Keratinocyte (primary cell): ENCODE measurements at regions not wholly inside any gene's neighbourhood (a gene's known extent, or its start where the extent isn't known, plus 50 kb on each side); places are given as distances from the start of the nearest gene placed in this dataset.

Experiments
- DNase-seq: peaks from one replicate; pipeline ENCODE4 v3.0.0-alpha.2; 2011; ENCODE audit warnings: low read depth, missing footprints, low spot score
- FAIRE-seq: peaks from 2 replicates; lab custom pipeline; 2011; peaks lifted over from hg19 to GRCh38; lab: Jason Lieb, UNC
- H2AFZ ChIP-seq: 2 replicates; pipeline ENCODE4 v1.6.0; 2012; ENCODE audit warnings: low read length, control low read depth, inconsistent platforms; ENCODE audit not compliant: control insufficient read depth
- H3K27ac ChIP-seq: 2 replicates; pipeline ENCODE4 v1.5.1; 2011; ENCODE audit warnings: low read length; ENCODE audit not compliant: control insufficient read depth, insufficient read depth
- H3K27me3 ChIP-seq: 3 replicates; pipeline ENCODE4 v1.6.0; 2011; ENCODE audit warnings: low read length; ENCODE audit not compliant: control insufficient read depth, insufficient read depth; ENCODE audit errors: extremely low read depth
- H3K36me3 ChIP-seq, 2 experiments: 2 replicates in 1 of 2; 3 replicates in 1 of 2; pipeline ENCODE4 v1.5.1; 2011; ENCODE audit warnings: low read length in 2 of 2, mild to moderate bottlenecking in 1 of 2; ENCODE audit not compliant: control insufficient read depth in 2 of 2, insufficient read depth in 2 of 2; ENCODE audit errors: extremely low read depth in 1 of 2
- H3K4me1 ChIP-seq: 3 replicates; pipeline ENCODE4 v1.5.1; 2011; ENCODE audit warnings: low read length; ENCODE audit not compliant: control insufficient read depth, insufficient read depth; ENCODE audit errors: extremely low read depth
- H3K4me2 ChIP-seq: 3 replicates; pipeline ENCODE4 v1.6.0; 2011; ENCODE audit warnings: low read depth, low read length; ENCODE audit not compliant: control insufficient read depth, insufficient read depth; ENCODE audit errors: extremely low read depth
- H3K4me3 ChIP-seq, 3 experiments: fragments of 200-600 bp in 1 of 3; sonication (generic) in 1 of 3; 2 replicates in 2 of 3; 3 replicates in 1 of 3; pipeline ENCODE4 v1.5.1; 2011 to 2016; ENCODE audit warnings: low read length in 3 of 3, mild to moderate bottlenecking in 3 of 3, control low read depth in 2 of 3, inconsistent platforms in 1 of 3, low read depth in 1 of 3, mixed read lengths in 1 of 3, mixed run types in 1 of 3, moderate library complexity in 1 of 3; ENCODE audit not compliant: control insufficient read depth in 2 of 3, insufficient read depth in 2 of 3; ENCODE audit errors: extremely low read depth in 1 of 3
- H3K79me2 ChIP-seq: 2 replicates; pipeline ENCODE4 v1.6.0; 2012; ENCODE audit warnings: low read length; ENCODE audit not compliant: control insufficient read depth, insufficient read depth
- H3K9ac ChIP-seq: 3 replicates; pipeline ENCODE4 v1.6.0; 2011; ENCODE audit warnings: low read length; ENCODE audit not compliant: control insufficient read depth, insufficient read depth; ENCODE audit errors: extremely low read depth
- H3K9me1 ChIP-seq: 3 replicates; pipeline ENCODE4 v1.6.0; 2011; ENCODE audit warnings: low read length; ENCODE audit not compliant: control insufficient read depth, insufficient read depth; ENCODE audit errors: extremely low read depth
- H3K9me3 ChIP-seq: 2 replicates; pipeline ENCODE4 v1.5.1; 2012; ENCODE audit warnings: low read depth, low read length; ENCODE audit not compliant: control insufficient read depth
- H4K20me1 ChIP-seq: 3 replicates; pipeline ENCODE4 v1.6.0; 2011; ENCODE audit warnings: low read length; ENCODE audit not compliant: control insufficient read depth, insufficient read depth; ENCODE audit errors: extremely low read depth
- EZH2 ChIP-seq: IDR thresholded peaks from one replicate; pipeline ENCODE4 v1.6.1; 2012; ENCODE audit warnings: inconsistent platforms, mild to moderate bottlenecking, low read length, moderate library complexity
- dilution Hi-C: fragments of 300-500 bp; cut with MboI; formaldehyde crosslinking; loops from one replicate; pipeline ENCODE4 v1.7.0; 2020; ENCODE audit warnings: low sequenced_read_pairs; ENCODE audit not compliant: extremely low pct_ligation_motif_present
- TF ChIP-seq, protein P1 (sequence below), 3 experiments: IDR thresholded peaks in 1 of 3; conservative IDR thresholded peaks in 1 of 3; optimal IDR thresholded peaks in 1 of 3; 2 replicates in 2 of 3; 3 replicates in 1 of 3; pipeline versions ENCODE3 to v1.5.1; 2011; ENCODE audit warnings: low read length in 3 of 3, mild to moderate bottlenecking in 3 of 3, moderate library complexity in 2 of 3, control low read depth in 1 of 3, inconsistent platforms in 1 of 3; ENCODE audit not compliant: insufficient read depth in 2 of 3; ENCODE audit errors: extremely low read depth in 1 of 3

GRCh38 chr5:74363603-74364205 lies 276.8 kb downstream of the ENC1 start:
- dilution Hi-C loops, result no loop called here
- H3K4me1 ChIP-seq, result no peaks in the 10 kb centered on the region
- FAIRE-seq (no peak), DNase-seq (no peak)
- H3K27me3 ChIP-seq, result no peaks in the 10 kb centered on the region
- no peak overlapping the region for H3K9ac ChIP-seq
- no peak overlapping the region for H3K27ac ChIP-seq
- no peaks in the 10 kb centered on the region for H3K36me3 ChIP-seq
- H3K4me2 ChIP-seq, result no peak overlapping the region
- H3K4me3 ChIP-seq, result no peak overlapping the region
- no peaks in the 10 kb centered on the region for H3K9me3 ChIP-seq
- no peaks in the 10 kb centered on the region for H3K9me1 ChIP-seq
- no peak overlapping the region for H2AFZ ChIP-seq
- H4K20me1 ChIP-seq, result no peaks in the 10 kb centered on the region
- no peaks in the 10 kb centered on the region for H3K79me2 ChIP-seq
- TF ChIP-seq EZH2, result no peak
- TF ChIP-seq, protein P1, sequence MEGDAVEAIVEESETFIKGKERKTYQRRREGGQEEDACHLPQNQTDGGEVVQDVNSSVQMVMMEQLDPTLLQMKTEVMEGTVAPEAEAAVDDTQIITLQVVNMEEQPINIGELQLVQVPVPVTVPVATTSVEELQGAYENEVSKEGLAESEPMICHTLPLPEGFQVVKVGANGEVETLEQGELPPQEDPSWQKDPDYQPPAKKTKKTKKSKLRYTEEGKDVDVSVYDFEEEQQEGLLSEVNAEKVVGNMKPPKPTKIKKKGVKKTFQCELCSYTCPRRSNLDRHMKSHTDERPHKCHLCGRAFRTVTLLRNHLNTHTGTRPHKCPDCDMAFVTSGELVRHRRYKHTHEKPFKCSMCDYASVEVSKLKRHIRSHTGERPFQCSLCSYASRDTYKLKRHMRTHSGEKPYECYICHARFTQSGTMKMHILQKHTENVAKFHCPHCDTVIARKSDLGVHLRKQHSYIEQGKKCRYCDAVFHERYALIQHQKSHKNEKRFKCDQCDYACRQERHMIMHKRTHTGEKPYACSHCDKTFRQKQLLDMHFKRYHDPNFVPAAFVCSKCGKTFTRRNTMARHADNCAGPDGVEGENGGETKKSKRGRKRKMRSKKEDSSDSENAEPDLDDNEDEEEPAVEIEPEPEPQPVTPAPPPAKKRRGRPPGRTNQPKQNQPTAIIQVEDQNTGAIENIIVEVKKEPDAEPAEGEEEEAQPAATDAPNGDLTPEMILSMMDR (optimal IDR thresholded peaks at IDR 0.05 in 1 of 3, IDR thresholded peaks at IDR 0.05 in 1 of 3, conservative IDR thresholded peaks at IDR 0.05 in 1 of 3; ENCODE audit: extremely low read depth in 1 of 3, insufficient read depth in 2 of 3, low read length in 3 of 3), result no peak

DNA sequence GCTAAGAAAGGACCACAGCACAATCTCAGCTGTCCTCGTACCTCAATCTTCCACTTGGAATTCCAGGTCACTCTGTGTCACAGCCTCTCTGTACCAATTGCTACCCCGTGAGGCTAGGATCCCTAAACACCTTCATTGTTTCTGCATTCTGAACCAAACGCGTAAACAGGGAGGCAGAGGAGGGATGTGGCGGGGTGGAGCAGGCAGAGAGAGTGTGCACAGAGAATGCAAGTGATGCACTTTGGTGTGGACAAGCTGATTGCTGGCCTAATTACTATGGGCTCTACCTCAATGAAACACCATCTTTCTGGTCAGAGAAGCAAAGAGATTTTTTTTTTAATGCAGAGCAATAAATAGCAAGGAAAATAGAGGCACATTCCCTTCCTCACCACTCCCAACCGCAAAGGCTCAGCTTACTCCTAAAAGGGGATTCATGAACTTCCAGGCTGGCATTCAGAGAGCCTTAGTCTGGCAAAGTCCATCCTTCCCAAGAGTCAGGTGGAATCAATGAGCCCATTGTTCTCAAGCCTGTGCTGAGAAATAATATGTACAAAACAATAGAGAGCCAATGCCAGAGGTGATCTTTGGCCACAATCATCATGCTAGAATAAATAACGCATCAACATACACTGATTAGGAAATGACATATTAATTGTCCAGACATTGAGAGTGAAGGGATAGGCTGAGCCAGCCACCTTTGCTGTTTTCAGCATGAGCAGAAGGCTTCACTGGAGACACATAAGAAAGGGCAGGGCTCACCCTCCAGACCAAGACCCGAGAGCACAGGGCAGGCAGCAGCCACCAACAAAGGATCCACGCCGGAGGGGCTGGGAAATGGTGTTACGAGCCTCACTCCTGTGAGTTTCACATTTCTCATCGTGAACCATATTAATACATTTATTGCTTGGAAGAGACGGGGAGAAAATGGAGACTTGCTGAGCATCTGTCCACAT lies 278.8 kb downstream of the ENC1 start:
- DNase-seq, result no peak

More for the DNA sequence above, 278.8 kb downstream of the ENC1 start:
- H3K4me3 ChIP-seq, result no peak overlapping the region
- dilution Hi-C loops, result no loop called here
- no peak for FAIRE-seq
- no peaks in the 10 kb centered on the region for H3K4me1 ChIP-seq
- H3K4me2 ChIP-seq, result no peak overlapping the region
- H3K36me3 ChIP-seq, result no peaks in the 10 kb centered on the region
- H4K20me1 ChIP-seq, result no peaks in the 10 kb centered on the region
- H3K27me3 ChIP-seq, result no peaks in the 10 kb centered on the region
- no peaks in the 10 kb centered on the region for H3K79me2 ChIP-seq
- H3K9ac ChIP-seq, result no peak overlapping the region
- no peaks in the 10 kb centered on the region for H3K9me3 ChIP-seq
- H3K27ac ChIP-seq, result no peak overlapping the region
- H2AFZ ChIP-seq, result no peak overlapping the region
- no peaks in the 10 kb centered on the region for H3K9me1 ChIP-seq
- TF ChIP-seq, protein P1 (optimal IDR thresholded peaks at IDR 0.05 in 1 of 3, IDR thresholded peaks at IDR 0.05 in 1 of 3, conservative IDR thresholded peaks at IDR 0.05 in 1 of 3; ENCODE audit: extremely low read depth in 1 of 3, insufficient read depth in 2 of 3, low read length in 3 of 3), result no peak
- TF ChIP-seq EZH2, result no peak
